H1 (cell line): ENCODE measurements at regions not wholly inside any gene's neighbourhood (a gene's known extent, or its start where the extent isn't known, plus 50 kb on each side); places are given as distances from the start of the nearest gene placed in this dataset.
"Not testable (repeated sequence)": the region's sequence is repeated elsewhere in the genome, so short reads cannot be mapped to it uniquely, and the experiment has no call there.

Experiments
- CTCF ChIA-PET: fragments of 300-600 bp; sonication (Branson Sonifier 250); formaldehyde crosslinking; loops from one replicate; lab custom pipeline; 2021; ENCODE audit not compliant: partially characterized antibody; lab: Charles Lee
- POLR2A ChIA-PET: fragments of 300-600 bp; sonication (Branson Sonifier 250); formaldehyde crosslinking; loops from one replicate; lab custom pipeline; 2021; ENCODE audit warnings: inconsistent platforms; ENCODE audit not compliant: partially characterized antibody; lab: Charles Lee
- DNase-seq, 2 experiments: peaks; one replicate each; pipeline versions ENCODE4 v3.0.0 to v3.0.0-alpha.2; 2010 to 2022; ENCODE audit warnings: low spot score in 2 of 2, low read depth in 1 of 2, mixed read lengths in 1 of 2
- FAIRE-seq: peaks from 2 replicates; lab custom pipeline; 2011; peaks lifted over from hg19 to GRCh38; lab: Jason Lieb, UNC
- H2AFZ ChIP-seq: 2 replicates; pipeline ENCODE4 v1.8.1; 2012; ENCODE audit warnings: low read length, inconsistent platforms
- H2AK5ac ChIP-seq: 2 replicates; pipeline ENCODE4 v1.6.1; 2013; ENCODE audit warnings: low read depth, low read length
- H2BK120ac ChIP-seq: replicated peaks from 2 replicates; pipeline ENCODE3; 2013; ENCODE audit warnings: low read depth, low read length, inconsistent platforms
- H2BK12ac ChIP-seq: 2 replicates; pipeline ENCODE4 v1.6.1; 2013; ENCODE audit warnings: low read depth, low read length
- H2BK15ac ChIP-seq: 2 replicates; pipeline ENCODE4 v1.6.1; 2013; ENCODE audit warnings: low read length
- H2BK20ac ChIP-seq: 2 replicates; pipeline ENCODE4 v1.6.1; 2013; ENCODE audit warnings: low read length
- H2BK5ac ChIP-seq: 2 replicates; pipeline ENCODE4 v1.6.1; 2013; ENCODE audit warnings: low read depth, low read length
- H3K14ac ChIP-seq: 2 replicates; pipeline ENCODE4 v1.6.1; 2013; ENCODE audit warnings: inconsistent platforms; ENCODE audit not compliant: insufficient read length
- H3K18ac ChIP-seq: 2 replicates; pipeline ENCODE4 v1.6.1; 2013; ENCODE audit warnings: low read length; ENCODE audit errors: extremely low read depth
- H3K23ac ChIP-seq: 2 replicates; pipeline ENCODE4 v1.6.1; 2013; ENCODE audit warnings: inconsistent platforms; ENCODE audit not compliant: insufficient read length
- H3K23me2 ChIP-seq: 2 replicates; pipeline ENCODE4 v1.6.1; 2013; ENCODE audit warnings: low read depth, low read length
- H3K27ac ChIP-seq: 2 replicates; pipeline ENCODE4 v1.6.1; 2011; ENCODE audit warnings: low read depth, low read length, inconsistent platforms
- H3K27me3 ChIP-seq, 4 experiments: replicated peaks in 1 of 4; 1 replicate in 1 of 4; 2 replicates in 3 of 4; pipeline versions ENCODE4 v1.6.1 to v1.8.1; 2011 to 2013; ENCODE audit warnings: low read length in 3 of 4, mild to moderate bottlenecking in 3 of 4, inconsistent platforms in 2 of 4, mixed read lengths in 2 of 4, moderate library complexity in 1 of 4; ENCODE audit not compliant: control insufficient read depth in 3 of 4, insufficient read depth in 3 of 4; ENCODE audit errors: extremely low read depth in 1 of 4
- H3K36me3 ChIP-seq, 4 experiments: 2 replicates each; pipeline versions ENCODE4 v1.6.1 to v1.8.1; 2011 to 2013; ENCODE audit warnings: mild to moderate bottlenecking in 4 of 4, low read length in 3 of 4, moderate library complexity in 2 of 4, control low read depth in 1 of 4, inconsistent platforms in 1 of 4; ENCODE audit not compliant: insufficient read depth in 4 of 4, control insufficient read depth in 2 of 4
- H3K4ac ChIP-seq: replicated peaks from 2 replicates; pipeline ENCODE3; 2013; ENCODE audit warnings: low read length, low read depth, mixed read lengths, inconsistent platforms; ENCODE audit not compliant: insufficient read length
- H3K4me1 ChIP-seq, 4 experiments: replicated peaks in 1 of 4; 1 replicate in 1 of 4; 2 replicates in 3 of 4; pipeline versions ENCODE4 v1.6.1 to v1.8.1; 2011 to 2013; ENCODE audit warnings: low read length in 3 of 4, inconsistent platforms in 2 of 4, mixed read lengths in 1 of 4; ENCODE audit not compliant: insufficient read depth in 4 of 4, control insufficient read depth in 3 of 4
- H3K4me2 ChIP-seq, 2 experiments: 2 replicates each; pipeline versions ENCODE4 v1.6.1 to v1.8.1; 2011 to 2013; ENCODE audit warnings: low read depth in 2 of 2, low read length in 2 of 2, control low read depth in 1 of 2, inconsistent platforms in 1 of 2, mild to moderate bottlenecking in 1 of 2; ENCODE audit not compliant: insufficient read depth in 1 of 2
- H3K4me3 ChIP-seq, 4 experiments: fragments of 200-600, 300-600 bp in 1 of 4; sonication (generic), shearing (Covaris generic), sonication (Bioruptor Twin) in 1 of 4; 2 replicates each; pipeline versions ENCODE4 v1.5.1 to v1.8.1; 2011 to 2016; ENCODE audit warnings: low read length in 4 of 4, low read depth in 3 of 4, control low read depth in 2 of 4, inconsistent platforms in 2 of 4, mild to moderate bottlenecking in 2 of 4, mixed read lengths in 1 of 4, moderate library complexity in 1 of 4; ENCODE audit not compliant: insufficient read depth in 2 of 4; ENCODE audit errors: extremely low read depth in 1 of 4
- H3K56ac ChIP-seq: replicated peaks from 2 replicates; pipeline ENCODE3; 2013; ENCODE audit warnings: low read depth, mild to moderate bottlenecking, mixed read lengths, low read length, inconsistent platforms; ENCODE audit not compliant: insufficient read length
- H3K79me1 ChIP-seq: 2 replicates; pipeline ENCODE4 v1.6.1; 2013; ENCODE audit warnings: low read depth, low read length, control low read depth
- H3K79me2 ChIP-seq, 2 experiments: 2 replicates each; pipeline versions ENCODE4 v1.6.1 to v1.8.1; 2012 to 2013; ENCODE audit warnings: low read length in 2 of 2, mild to moderate bottlenecking in 2 of 2, inconsistent platforms in 1 of 2; ENCODE audit not compliant: insufficient read depth in 2 of 2, control insufficient read depth in 1 of 2
- H3K9ac ChIP-seq, 4 experiments: replicated peaks in 1 of 4; 1 replicate in 1 of 4; 2 replicates in 3 of 4; pipeline versions ENCODE4 v1.6.1 to v1.8.1; 2011 to 2013; ENCODE audit warnings: low read depth in 3 of 4, low read length in 3 of 4, control low read depth in 2 of 4, mild to moderate bottlenecking in 2 of 4, moderate library complexity in 2 of 4, inconsistent platforms in 1 of 4; ENCODE audit errors: extremely low read depth in 1 of 4
- H3K9me3 ChIP-seq, 2 experiments: 2 replicates each; pipeline versions ENCODE4 v1.6.1 to v1.8.1; 2012 to 2013; ENCODE audit warnings: mild to moderate bottlenecking in 2 of 2, moderate library complexity in 2 of 2, control low read depth in 1 of 2, inconsistent platforms in 1 of 2, low read depth in 1 of 2, low read length in 1 of 2, mixed read lengths in 1 of 2; ENCODE audit not compliant: insufficient read depth in 2 of 2
- H4K20me1 ChIP-seq, 2 experiments: replicated peaks in 1 of 2; 2 replicates each; pipeline versions ENCODE3 to v1.8.1; 2011 to 2013; ENCODE audit warnings: inconsistent platforms in 2 of 2, low read length in 2 of 2, mild to moderate bottlenecking in 1 of 2; ENCODE audit not compliant: insufficient read depth in 2 of 2, control insufficient read depth in 1 of 2
- H4K5ac ChIP-seq: 2 replicates; pipeline ENCODE4 v1.6.1; 2013; ENCODE audit warnings: low read length, low read depth, mixed read lengths, inconsistent platforms; ENCODE audit not compliant: insufficient read length
- H4K8ac ChIP-seq: 2 replicates; pipeline ENCODE4 v1.8.0; 2013; ENCODE audit warnings: mild to moderate bottlenecking, moderate library complexity, low read length, inconsistent platforms; ENCODE audit not compliant: insufficient read depth; ENCODE audit errors: extremely low read depth
- H4K91ac ChIP-seq: replicated peaks from 2 replicates; pipeline ENCODE3; 2013; ENCODE audit warnings: low read length, mixed read lengths, inconsistent platforms; ENCODE audit not compliant: insufficient read length
- WGBS, 2 experiments: shearing (Covaris generic) in 1 of 2; methylation state at CpG; one replicate each; pipeline versions ENCODE4 v1.1.6 to v1.1.7; 2013 to 2015; ENCODE audit warnings: low lambda C conversion rate in 2 of 2, mixed read lengths in 2 of 2, inconsistent platforms in 1 of 2, low coverage in 1 of 2, missing lambda C conversion rate in 1 of 2; ENCODE audit not compliant: insufficient replicate concordance in 2 of 2, insufficient coverage in 1 of 2, insufficient read length in 1 of 2; ENCODE audit errors: extremely low coverage in 1 of 2, missing lambda C conversion rate in 1 of 2; 5-methylcytosine and 5-hydroxymethylcytosine counted together

GRCh38 chr6:122280105-122281021 is 119.1 kb upstream of the HSF2 start:
- H3K14ac ChIP-seq, H3K27ac ChIP-seq, H4K8ac ChIP-seq, H3K23ac ChIP-seq, H2BK12ac ChIP-seq, H3K79me2 ChIP-seq, H3K9me3 ChIP-seq, H2BK15ac ChIP-seq, H2AK5ac ChIP-seq, DNase-seq, H3K9ac ChIP-seq, H2AFZ ChIP-seq, H3K4ac ChIP-seq, H4K5ac ChIP-seq, H3K27me3 ChIP-seq, H3K36me3 ChIP-seq, H3K56ac ChIP-seq, POLR2A ChIA-PET, H2BK120ac ChIP-seq, H2BK5ac ChIP-seq, H3K23me2 ChIP-seq, H2BK20ac ChIP-seq, H3K4me2 ChIP-seq, H4K20me1 ChIP-seq, H3K18ac ChIP-seq, H3K4me1 ChIP-seq, FAIRE-seq, H3K79me1 ChIP-seq, H3K4me3 ChIP-seq, H4K91ac ChIP-seq: not testable (repeated sequence)
- 92% methylated on average over 38 of the region's 52 CpGs; no CpG with 5 or more reads in 1 of the 2 experiments for WGBS, 2 experiments
- CTCF ChIA-PET, result interaction anchor here (0.8 to 1.0 kb wide), 2 partner anchors 10 to 558 kb away, joined by 3 read pairs; no protein-coding TSS in a partner anchor
